GM18870 (cell line): ENCODE measurements at regions not wholly inside any gene's neighbourhood (a gene's known extent, or its start where the extent isn't known, plus 50 kb on each side); places are given as distances from the start of the nearest gene placed in this dataset.

Source experiments
- ATAC-seq: cut with Tn5 transposase; IDR thresholded peaks from one replicate; pipeline ENCODE4 v1.9.1; 2021; ENCODE audit warnings: moderate library complexity; ENCODE audit not compliant: unreplicated experiment

- no peak for ATAC-seq
These were observed 477.9 kb downstream of the LMO4 start for GRCh38 chr1:87806379-87807094.

- no peak for ATAC-seq
These were observed 481.5 kb downstream of the LMO4 start for GRCh38 chr1:87810166-87810565.

GRCh38 chr1:87812871-87813577 is 484.3 kb downstream of the LMO4 start:
- peak; percentile 87 for ATAC-seq

GRCh38 chr1:87814573-87814972 is 485.9 kb downstream of the LMO4 start:
- no peak for ATAC-seq

GRCh38 chr1:87816646-87817045 is 488.0 kb downstream of the LMO4 start:
- no peak for ATAC-seq

GRCh38 chr1:87820668-87821334 is 492.1 kb downstream of the LMO4 start:
- ATAC-seq = no peak

GRCh38 chr1:87821335-87821697 is 492.6 kb downstream of the LMO4 start:
- ATAC-seq = no peak

- ATAC-seq = peak; percentile 82
These were observed 498.1 kb downstream of the LMO4 start for GRCh38 chr1:87826681-87827251.

GRCh38 chr1:87829360-87829759 is 500.7 kb downstream of the LMO4 start:
- peak; percentile 68 for ATAC-seq

GRCh38 chr1:87830432-87830978 is 501.8 kb downstream of the LMO4 start:
- ATAC-seq = no peak

- no peak for ATAC-seq
These were observed 504.5 kb downstream of the LMO4 start for GRCh38 chr1:87833166-87833565.

GRCh38 chr1:87834151-87834550 is 505.5 kb downstream of the LMO4 start:
- no peak for ATAC-seq

- no peak for ATAC-seq
These were observed 506.3 kb downstream of the LMO4 start for GRCh38 chr1:87834941-87835340.

- peak; percentile 98 for ATAC-seq
These were observed 512.1 kb downstream of the LMO4 start for GRCh38 chr1:87840767-87841166.

- ATAC-seq = no peak
These were observed 512.7 kb downstream of the LMO4 start for GRCh38 chr1:87841332-87841731.

- no peak for ATAC-seq
These were observed 513.5 kb downstream of the LMO4 start for GRCh38 chr1:87842156-87842555.

- ATAC-seq = no peak
These were observed 515.6 kb downstream of the LMO4 start for GRCh38 chr1:87844251-87844650.

GRCh38 chr1:87851490-87851889 is 522.8 kb downstream of the LMO4 start:
- no peak for ATAC-seq

GRCh38 chr1:87852410-87853161 is 523.9 kb downstream of the LMO4 start:
- no peak for ATAC-seq

GRCh38 chr1:87853576-87854351 is 525.1 kb downstream of the LMO4 start:
- no peak for ATAC-seq
